Brain microvascular endothelial cell (primary cell): ENCODE measurements at regions not wholly inside any gene's neighbourhood (a gene's known extent, or its start where the extent isn't known, plus 50 kb on each side); places are given as distances from the start of the nearest gene placed in this dataset.
A peak's percentile ranks its signal among the peaks of the same experiment; 100 is the strongest.

ENCODE experiments used
- DNase-seq: peaks from one replicate; pipeline ENCODE4 v3.0.0-alpha.2; 2020
- H3K27ac ChIP-seq: fragments of 250-450 bp; sonication (Bioruptor Pico); 2 replicates; pipeline ENCODE4 v1.5.1; 2020; ENCODE audit warnings: mild to moderate bottlenecking, moderate library complexity
- H3K27me3 ChIP-seq: fragments of 250-450 bp; sonication (Bioruptor Pico); replicated peaks from 2 replicates; pipeline ENCODE4 v1.5.1; 2020; ENCODE audit warnings: mild to moderate bottlenecking
- H3K36me3 ChIP-seq: fragments of 250-450 bp; sonication (Bioruptor Pico); replicated peaks from 2 replicates; pipeline ENCODE4 v1.5.1; 2020; ENCODE audit warnings: mild to moderate bottlenecking
- H3K4me3 ChIP-seq: 2 replicates; pipeline ENCODE4 v1.5.1; 2011; ENCODE audit warnings: low read depth, mild to moderate bottlenecking, control low read depth, low read length, moderate library complexity
- CTCF ChIP-seq: IDR thresholded peaks from 2 replicates; pipeline ENCODE4 v1.5.1; 2011; ENCODE audit warnings: low read depth, mild to moderate bottlenecking, moderate library complexity, low read length, control low read depth, inconsistent platforms; ENCODE audit errors: missing control alignments
- in situ Hi-C: cut with HindIII; loops from 2 replicates; pipeline ENCODE4 v1.10.0; 2017; ENCODE audit warnings: low sequenced_read_pairs, low pct_ligation_motif_present

- peak; percentile 30 for DNase-seq
- Histone ChIP-seq H3K27me3 (no peaks in the 10 kb centered on the region), H3K27ac (peak overlapping the region; percentile 82), H3K4me3 (no peak overlapping the region), H3K36me3 (no peaks in the 10 kb centered on the region)
- in situ Hi-C loops: no loop called here
- no peak for TF ChIP-seq CTCF
These were observed 144.0 kb upstream of the ZNF462 start for GRCh38 chr9:106718936-106719335.

GRCh38 chr9:106722051-106722753 is 140.8 kb upstream of the ZNF462 start:
- DNase-seq: no peak

GRCh38 chr9:106723926-106724325 is 139.0 kb upstream of the ZNF462 start:
- no peak overlapping the region for H3K27ac ChIP-seq
- in situ Hi-C loops: no loop called here
- TF ChIP-seq CTCF: no peak
- H3K36me3 ChIP-seq: no peaks in the 10 kb centered on the region
- no peak overlapping the region for H3K4me3 ChIP-seq
- DNase-seq: no peak
- H3K27me3 ChIP-seq: no peaks in the 10 kb centered on the region

More at GRCh38 chr9:106722051-106722753, 140.8 kb upstream of the ZNF462 start:
- no peak for TF ChIP-seq CTCF
- Histone ChIP-seq H3K36me3 (no peaks in the 10 kb centered on the region), H3K27ac (no peak overlapping the region), H3K4me3 (no peak overlapping the region), H3K27me3 (no peaks in the 10 kb centered on the region)
- in situ Hi-C loops: no loop called here

- no peaks in the 10 kb centered on the region for H3K27me3 ChIP-seq
- in situ Hi-C loops: no loop called here
- no peak for TF ChIP-seq CTCF
- H3K27ac ChIP-seq: no peak overlapping the region
- no peaks in the 10 kb centered on the region for H3K36me3 ChIP-seq
- DNase-seq: no peak
- no peak overlapping the region for H3K4me3 ChIP-seq
These were observed 138.4 kb upstream of the ZNF462 start for GRCh38 chr9:106724566-106724965.

- H3K27me3 ChIP-seq: no peaks in the 10 kb centered on the region
- DNase-seq: no peak
- in situ Hi-C loops: no loop called here
- H3K36me3 ChIP-seq: no peaks in the 10 kb centered on the region
- H3K4me3 ChIP-seq: no peak overlapping the region
- no peak for TF ChIP-seq CTCF
- no peak overlapping the region for H3K27ac ChIP-seq
These were observed 136.7 kb upstream of the ZNF462 start for GRCh38 chr9:106726070-106726815.
